ENCODE measurements at regions not wholly inside any gene's neighbourhood (a gene's known extent, or its start where the extent isn't known, plus 50 kb on each side); places are given as distances from the start of the nearest gene placed in this dataset.

DNA sequence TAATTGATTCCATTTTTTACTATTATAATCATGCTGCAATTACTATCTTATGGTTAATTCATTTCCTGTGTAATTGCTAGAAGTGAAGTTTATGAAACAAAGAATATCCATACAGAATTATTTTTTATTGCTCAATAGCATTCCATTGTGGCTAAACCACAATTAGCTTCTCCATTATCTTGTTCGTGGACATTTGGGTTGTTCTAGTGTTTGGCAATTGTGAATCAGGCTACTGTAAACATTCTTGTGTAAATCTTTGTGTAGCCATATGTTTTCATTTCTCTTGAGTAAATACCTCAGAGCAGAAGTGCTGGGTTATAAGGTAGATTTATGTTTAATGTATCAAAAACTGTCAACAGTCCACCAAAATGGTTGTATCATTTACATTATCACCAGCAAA lies 341.1 kb downstream of the MAT2B start:
- Histone ChIP-seq H4K20me1 (ENCODE audit: control insufficient read depth, insufficient read depth) (no peaks in the 10 kb centered on the region), H3K4me1 (ENCODE audit: control insufficient read depth, insufficient read depth, low read length) (no peaks in the 10 kb centered on the region), H3K27me3 (replicated peaks in 1 of 2; ENCODE audit: control insufficient read depth in 2 of 2, insufficient read depth in 2 of 2, low read length in 1 of 2) (no peaks in the 10 kb centered on the region), H3K79me2 (ENCODE audit: control insufficient read depth, insufficient read depth, low read length) (no peaks in the 10 kb centered on the region), H3K36me3 (ENCODE audit: control insufficient read depth in 2 of 2, insufficient read depth in 2 of 2, low read length in 1 of 2) (no peaks in the 10 kb centered on the region), H3K4me3 (no peak overlapping the region), H3K9ac (ENCODE audit: control insufficient read depth, insufficient read depth, low read length) (no peak overlapping the region), H3K9me3 (replicated peaks; ENCODE audit: control insufficient read depth, insufficient read depth, low read length) (no peaks in the 10 kb centered on the region), H2AFZ (ENCODE audit: control insufficient read depth, low read depth, low read length) (no peak overlapping the region), H3K4me2 (ENCODE audit: control insufficient read depth, insufficient read depth) (no peak overlapping the region), H3K27ac (ENCODE audit: control insufficient read depth, insufficient read depth) (no peak overlapping the region)
- ATAC-seq (no peak), FAIRE-seq (no peak), DNase-seq (ENCODE audit: low read depth, low spot score) (no peak)
- SMC1A ChIA-PET (ENCODE audit: uncharacterized antibody, unreplicated experiment): no interaction called here
- 0% methylated on average over 1 of the region's 1 CpG for WGBS (ENCODE audit: insufficient coverage, insufficient replicate concordance, low lambda C conversion rate, missing lambda C conversion rate)
- POLR2A ChIA-PET: no interaction called here
- RAD21 ChIA-PET (ENCODE audit: unreplicated experiment): no interaction called here
- intact Hi-C loops (cut with micrococcal nuclease; ENCODE audit: unreplicated experiment): no loop called here
- CTCF ChIA-PET: no interaction called here
- in situ Hi-C loops (cut with MboI): no loop called here
- TF ChIP-seq MYB (IDR thresholded peaks at IDR 0.05; ENCODE audit: borderline replicate concordance, low read depth, low read length) (no peak), NFYB (IDR thresholded peaks at IDR 0.05; ENCODE audit: insufficient read depth, low read depth, low read length) (no peak)
- no TSS peak for BruUV-seq (replicated peaks)

DNA sequence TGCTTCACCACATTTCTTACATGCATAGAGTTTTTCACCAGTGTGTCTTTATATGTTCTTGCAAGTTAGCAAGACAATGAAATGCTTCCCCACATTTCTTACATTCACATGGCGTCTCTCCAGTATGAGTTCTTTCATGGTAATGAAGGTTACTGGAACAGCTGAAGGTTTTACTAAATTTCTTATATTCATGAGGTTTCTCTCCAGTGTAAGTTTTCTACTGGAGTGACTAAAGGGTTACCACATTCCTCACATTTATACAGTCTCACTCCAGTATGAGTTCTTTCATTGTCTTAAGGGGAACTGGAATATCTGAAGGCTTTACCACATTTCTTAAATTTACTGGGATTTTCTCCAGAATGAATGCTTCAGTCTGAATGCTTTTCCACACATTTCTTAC lies 350.3 kb downstream of the MAT2B start:
- Histone ChIP-seq H4K20me1 (ENCODE audit: control insufficient read depth, insufficient read depth) (no peaks in the 10 kb centered on the region), H3K4me2 (ENCODE audit: control insufficient read depth, insufficient read depth) (no peak overlapping the region), H3K4me1 (ENCODE audit: control insufficient read depth, insufficient read depth, low read length) (no peaks in the 10 kb centered on the region), H3K36me3 (ENCODE audit: control insufficient read depth in 2 of 2, insufficient read depth in 2 of 2, low read length in 1 of 2) (no peaks in the 10 kb centered on the region), H3K27ac (ENCODE audit: control insufficient read depth, insufficient read depth) (no peak overlapping the region), H3K9me3 (replicated peaks; ENCODE audit: control insufficient read depth, insufficient read depth, low read length) (no peaks in the 10 kb centered on the region), H3K9ac (ENCODE audit: control insufficient read depth, insufficient read depth, low read length) (no peak overlapping the region), H3K4me3 (no peak overlapping the region), H3K79me2 (ENCODE audit: control insufficient read depth, insufficient read depth, low read length) (no peaks in the 10 kb centered on the region), H3K27me3 (replicated peaks in 1 of 2; ENCODE audit: control insufficient read depth in 2 of 2, insufficient read depth in 2 of 2, low read length in 1 of 2) (no peaks in the 10 kb centered on the region), H2AFZ (ENCODE audit: control insufficient read depth, low read depth, low read length) (no peak overlapping the region)
- FAIRE-seq: no peak
- RAD21 ChIA-PET (ENCODE audit: unreplicated experiment): no interaction called here
- CTCF ChIA-PET: no interaction called here
- in situ Hi-C loops (cut with MboI) (no loop called here), intact Hi-C loops (cut with micrococcal nuclease; ENCODE audit: unreplicated experiment) (no loop called here)
- POLR2A ChIA-PET: no interaction called here
- whole genome bisulfite sequencing (ENCODE audit: insufficient coverage, insufficient replicate concordance, low lambda C conversion rate, missing lambda C conversion rate): 0% methylated on average over 1 of the region's 1 CpG
- TF ChIP-seq RUNX3 (IDR thresholded peaks at IDR 0.05; ENCODE audit: low read length): no peak
- TF ChIP-seq CEBPB (IDR thresholded peaks at IDR 0.05; ENCODE audit: borderline replicate concordance in 1 of 2, low read depth in 2 of 2, low read length in 2 of 2): no peak
- TF ChIP-seq BACH1 (IDR thresholded peaks at IDR 0.05; ENCODE audit: borderline replicate concordance): no peak
- no peak for TF ChIP-seq NRF1 (conservative IDR thresholded peaks at IDR 0.05; ENCODE audit: low read depth, low read length)
- no peak for TF ChIP-seq TCF3 (IDR thresholded peaks at IDR 0.05; ENCODE audit: borderline replicate concordance, insufficient read depth, low read depth, low read length)
- TF ChIP-seq, protein P1, sequence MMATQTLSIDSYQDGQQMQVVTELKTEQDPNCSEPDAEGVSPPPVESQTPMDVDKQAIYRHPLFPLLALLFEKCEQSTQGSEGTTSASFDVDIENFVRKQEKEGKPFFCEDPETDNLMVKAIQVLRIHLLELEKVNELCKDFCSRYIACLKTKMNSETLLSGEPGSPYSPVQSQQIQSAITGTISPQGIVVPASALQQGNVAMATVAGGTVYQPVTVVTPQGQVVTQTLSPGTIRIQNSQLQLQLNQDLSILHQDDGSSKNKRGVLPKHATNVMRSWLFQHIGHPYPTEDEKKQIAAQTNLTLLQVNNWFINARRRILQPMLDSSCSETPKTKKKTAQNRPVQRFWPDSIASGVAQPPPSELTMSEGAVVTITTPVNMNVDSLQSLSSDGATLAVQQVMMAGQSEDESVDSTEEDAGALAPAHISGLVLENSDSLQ (IDR thresholded peaks at IDR 0.05): no peak
- no peak for TF ChIP-seq ASH2L (IDR thresholded peaks at IDR 0.05; ENCODE audit: borderline replicate concordance, low read depth)
- no TSS peak for BruUV-seq (replicated peaks)
- SMC1A ChIA-PET (ENCODE audit: uncharacterized antibody, unreplicated experiment): no interaction called here
- no peak for ATAC-seq
- no peak for DNase-seq (ENCODE audit: low read depth, low spot score)

Data from GM12878 (cell line).